Thyroid gland (tissue), 4 donors: ENCODE measurements at regions not wholly inside any gene's neighbourhood (a gene's known extent, or its start where the extent isn't known, plus 50 kb on each side); places are given as distances from the start of the nearest gene placed in this dataset.
"Not testable (repeated sequence)": the region's sequence is repeated elsewhere in the genome, so short reads cannot be mapped to it uniquely, and the experiment has no call there.

Source experiments
- CTCF ChIP-seq, 6 experiments: fragments of 200-600 bp in 3 of 6; fragments of 450-650 bp in 3 of 6; sonication (generic) in 3 of 6; IDR thresholded peaks; one replicate each; pipeline ENCODE4 v1.5.1; 2016 to 2019; ENCODE audit warnings: antibody characterized with exemption in 6 of 6, mild to moderate bottlenecking in 2 of 6, inconsistent platforms in 1 of 6, moderate library complexity in 1 of 6
- POLR2A ChIP-seq, 2 donors: fragments of 450-650 bp; IDR thresholded peaks; one replicate each; pipeline ENCODE4 v1.6.1; 2017; ENCODE audit warnings: antibody characterized with exemption in 2 of 2, mild to moderate bottlenecking in 2 of 2, moderate library complexity in 1 of 2

GRCh38 chr22:49336483-49336882 is 491.2 kb downstream of the BRD1 start:
- not testable (repeated sequence) for TF ChIP-seq POLR2A, CTCF (IDR thresholded peaks at IDR 0.05)
